ENCODE measurements at regions not wholly inside any gene's neighbourhood (a gene's known extent, or its start where the extent isn't known, plus 50 kb on each side); places are given as distances from the start of the nearest gene placed in this dataset.

DNA sequence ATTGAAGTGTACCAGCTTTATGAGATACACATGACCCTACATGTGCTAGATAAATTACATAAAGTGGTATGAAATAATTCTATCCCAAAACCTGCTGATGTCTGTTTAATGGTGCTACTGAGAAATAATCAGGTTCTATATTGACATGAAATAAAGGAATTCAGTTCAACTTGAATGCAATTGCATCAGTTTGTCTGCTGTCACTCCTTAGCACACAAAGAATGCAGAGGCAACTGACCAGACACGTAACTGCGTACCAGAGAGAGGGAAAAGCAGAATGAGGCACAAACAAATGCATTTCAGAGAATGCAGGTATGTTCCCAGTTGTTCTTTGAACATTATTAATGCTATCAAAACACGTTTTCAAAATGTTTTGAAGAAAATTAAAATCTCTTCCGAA, 98.8 kb upstream of the AGR3 start:
- Histone ChIP-seq H3K9me3 (ENCODE audit: control insufficient read depth in 1 of 2, low read length in 2 of 2) (no peaks in the 10 kb centered on the region), H3K4me1 (ENCODE audit: control insufficient read depth in 1 of 2, insufficient read depth in 2 of 2, low read length in 2 of 2) (peaks cover 0 to 3% of the 10 kb centered on the region in 2 donors), H3K27me3 (ENCODE audit: low read depth, low read length) (no peaks in the 10 kb centered on the region), H3K27ac (ENCODE audit: low read length) (no peak overlapping the region), H3K36me3 (ENCODE audit: control insufficient read depth in 1 of 2, insufficient read depth in 2 of 2, low read length in 2 of 2) (no peaks in the 10 kb centered on the region), H3K4me3 (ENCODE audit: low read depth in 1 of 2, low read length in 2 of 2) (no peak overlapping the region)

DNA sequence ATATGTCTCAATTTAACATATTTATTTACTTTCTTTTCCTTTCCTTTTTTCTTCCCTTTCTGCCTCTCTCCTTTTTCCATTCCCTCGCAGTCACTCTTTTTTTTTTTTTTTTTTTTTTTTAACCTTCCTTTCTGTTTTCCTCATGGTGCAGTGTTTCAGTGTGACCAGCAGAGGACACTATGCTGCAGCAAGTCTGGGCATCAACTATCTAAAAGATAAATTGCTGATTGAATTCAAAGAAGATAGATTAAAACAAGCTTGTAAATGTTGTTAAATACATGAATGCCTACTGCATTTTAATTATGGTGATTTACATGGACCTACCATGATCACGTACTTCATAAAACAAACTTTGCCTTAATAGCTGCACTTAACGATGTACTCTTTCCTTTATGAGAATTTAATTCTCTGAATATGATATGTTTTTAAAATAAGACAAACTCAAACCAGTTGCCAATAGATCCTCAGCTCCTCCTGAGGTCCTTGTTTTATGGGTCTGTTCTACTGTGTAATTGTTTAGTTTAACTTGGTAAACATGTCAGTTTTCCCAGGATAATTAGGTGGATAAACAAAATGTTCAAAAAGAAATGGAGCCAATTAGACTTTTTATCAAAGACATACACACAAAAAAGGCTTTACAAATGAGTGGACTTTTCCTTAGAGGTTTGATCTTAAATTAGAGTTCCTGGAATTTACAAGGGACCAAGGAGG, 101.0 kb upstream of the AGR3 start:
- Histone ChIP-seq H3K9me3 (ENCODE audit: control insufficient read depth in 1 of 2, low read length in 2 of 2) (no peaks in the 10 kb centered on the region), H3K36me3 (ENCODE audit: control insufficient read depth in 1 of 2, insufficient read depth in 2 of 2, low read length in 2 of 2) (no peaks in the 10 kb centered on the region), H3K27ac (ENCODE audit: low read length) (no peak overlapping the region), H3K4me3 (ENCODE audit: low read depth in 1 of 2, low read length in 2 of 2) (no peak overlapping the region), H3K27me3 (ENCODE audit: low read depth, low read length) (no peaks in the 10 kb centered on the region), H3K4me1 (ENCODE audit: control insufficient read depth in 1 of 2, insufficient read depth in 2 of 2, low read length in 2 of 2) (peaks cover 0 to 3% of the 10 kb centered on the region in 2 donors)

DNA sequence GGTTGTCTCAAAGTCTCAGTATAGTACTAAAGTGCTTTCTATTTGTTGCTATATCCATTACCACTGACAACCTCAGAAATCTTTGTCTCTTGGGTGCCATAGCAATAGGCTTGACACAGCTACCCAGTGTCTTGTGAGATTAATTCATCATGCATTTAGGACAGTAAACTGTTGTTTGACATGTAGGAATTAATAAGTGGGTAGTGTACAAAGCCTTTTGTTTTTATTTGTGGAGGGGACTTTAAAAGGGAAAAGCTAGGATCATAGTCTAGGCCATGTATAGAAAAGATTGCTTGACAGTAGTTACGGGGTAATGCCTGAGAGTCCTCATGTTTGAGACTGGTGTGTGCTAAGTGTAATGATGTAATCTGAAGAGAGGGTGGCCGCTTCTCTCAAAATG, 102.6 kb upstream of the AGR3 start:
- Histone ChIP-seq H3K4me1 (ENCODE audit: control insufficient read depth in 1 of 2, insufficient read depth in 2 of 2, low read length in 2 of 2) (no peaks in the 10 kb centered on the region), H3K9me3 (ENCODE audit: control insufficient read depth in 1 of 2, low read length in 2 of 2) (no peaks in the 10 kb centered on the region), H3K36me3 (ENCODE audit: control insufficient read depth in 1 of 2, insufficient read depth in 2 of 2, low read length in 2 of 2) (no peaks in the 10 kb centered on the region), H3K27ac (ENCODE audit: low read length) (no peak overlapping the region), H3K4me3 (ENCODE audit: low read depth in 1 of 2, low read length in 2 of 2) (no peak overlapping the region), H3K27me3 (ENCODE audit: low read depth, low read length) (no peaks in the 10 kb centered on the region)

DNA sequence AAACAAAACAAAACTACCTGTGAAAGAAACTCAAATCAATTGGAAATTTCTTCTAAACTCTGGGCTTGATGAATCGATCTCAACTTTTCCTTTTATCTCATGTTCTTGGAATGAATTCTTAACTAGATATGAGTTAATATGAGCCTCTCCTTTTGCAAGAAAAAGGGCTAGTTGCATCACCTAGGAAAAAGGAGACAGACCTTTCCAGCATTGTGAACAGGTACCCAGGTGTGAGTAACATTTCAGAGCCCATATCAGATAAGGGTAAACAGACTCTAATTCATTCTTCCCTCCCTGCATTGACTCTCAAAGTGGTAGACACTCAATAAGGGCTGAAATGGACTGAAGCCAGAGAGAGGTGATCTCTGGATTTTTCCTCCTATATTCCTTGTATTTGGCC, 103.8 kb upstream of the AGR3 start:
- Histone ChIP-seq H3K9me3 (ENCODE audit: control insufficient read depth in 1 of 2, low read length in 2 of 2) (no peaks in the 10 kb centered on the region), H3K36me3 (ENCODE audit: control insufficient read depth in 1 of 2, insufficient read depth in 2 of 2, low read length in 2 of 2) (no peaks in the 10 kb centered on the region), H3K4me3 (ENCODE audit: low read depth in 1 of 2, low read length in 2 of 2) (no peak overlapping the region), H3K27me3 (ENCODE audit: low read depth, low read length) (no peaks in the 10 kb centered on the region), H3K4me1 (ENCODE audit: control insufficient read depth in 1 of 2, insufficient read depth in 2 of 2, low read length in 2 of 2) (peaks cover 0 to 4% of the 10 kb centered on the region in 2 donors), H3K27ac (ENCODE audit: low read length) (no peak overlapping the region)

DNA sequence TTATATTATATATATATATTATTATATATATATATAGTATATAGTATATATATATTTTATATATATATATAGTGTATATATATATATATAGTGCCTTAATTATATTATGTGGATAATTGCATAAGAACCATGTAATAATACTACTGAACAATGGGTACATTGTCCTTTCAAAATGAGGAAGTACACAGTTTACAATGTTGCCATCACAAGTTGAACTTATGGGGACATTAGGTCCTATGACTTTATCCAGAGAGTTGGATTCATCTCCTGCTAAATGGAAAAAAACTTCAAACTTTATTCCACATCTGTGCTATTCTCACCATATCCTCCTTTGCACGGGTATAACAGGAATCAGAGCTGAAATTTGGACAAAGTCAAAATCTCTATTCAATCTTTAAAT, 105.0 kb upstream of the AGR3 start:
- H3K4me3 ChIP-seq (ENCODE audit: low read depth in 1 of 2, low read length in 2 of 2), result no peak overlapping the region
- H3K27me3 ChIP-seq (ENCODE audit: low read depth, low read length), result no peaks in the 10 kb centered on the region
- H3K36me3 ChIP-seq (ENCODE audit: control insufficient read depth in 1 of 2, insufficient read depth in 2 of 2, low read length in 2 of 2), result no peaks in the 10 kb centered on the region
- H3K9me3 ChIP-seq (ENCODE audit: control insufficient read depth in 1 of 2, low read length in 2 of 2), result no peaks in the 10 kb centered on the region
- H3K4me1 ChIP-seq (ENCODE audit: control insufficient read depth in 1 of 2, insufficient read depth in 2 of 2, low read length in 2 of 2), result peaks cover 0 to 4% of the 10 kb centered on the region in 2 donors
- H3K27ac ChIP-seq (ENCODE audit: low read length), result no peak overlapping the region

DNA sequence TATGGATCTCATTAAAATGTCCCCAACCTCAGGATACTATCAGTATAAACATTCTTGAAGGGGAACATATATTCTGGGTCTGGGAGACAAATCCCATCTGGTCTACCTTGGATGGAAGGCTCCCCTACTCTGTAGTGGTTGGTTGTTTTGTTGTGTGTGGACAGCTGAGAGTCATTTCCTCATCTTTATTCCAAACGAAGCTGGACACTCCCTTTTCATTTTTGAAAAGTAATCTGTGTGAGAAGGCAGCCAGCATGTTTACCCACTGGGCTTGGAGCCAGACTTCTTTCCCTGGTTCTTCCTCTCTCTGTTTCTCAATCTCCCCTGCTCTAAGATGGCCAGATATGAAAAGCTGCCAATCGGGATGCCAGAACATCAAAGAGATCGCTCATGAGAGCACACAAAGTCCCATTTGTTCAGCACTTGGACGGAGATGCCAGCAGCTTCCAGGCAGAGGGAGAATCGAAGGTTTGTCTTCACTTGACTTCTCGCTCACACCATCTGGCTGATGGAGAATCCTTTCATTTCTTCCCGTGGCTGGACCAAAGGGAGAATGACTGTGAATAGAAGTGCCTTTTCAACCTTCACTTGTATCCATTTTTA, 108.1 kb upstream of the AGR3 start:
- Histone ChIP-seq H3K4me1 (ENCODE audit: control insufficient read depth in 1 of 2, insufficient read depth in 2 of 2, low read length in 2 of 2) (peaks cover 0 to 4% of the 10 kb centered on the region in 2 donors), H3K36me3 (ENCODE audit: control insufficient read depth in 1 of 2, insufficient read depth in 2 of 2, low read length in 2 of 2) (no peaks in the 10 kb centered on the region), H3K27ac (ENCODE audit: low read length) (peak overlapping the region; percentile 32), H3K27me3 (ENCODE audit: low read depth, low read length) (no peaks in the 10 kb centered on the region), H3K9me3 (ENCODE audit: control insufficient read depth in 1 of 2, low read length in 2 of 2) (no peaks in the 10 kb centered on the region), H3K4me3 (ENCODE audit: low read depth in 1 of 2, low read length in 2 of 2) (peak overlapping the region in 1 of 2 donors; percentile 32)

DNA sequence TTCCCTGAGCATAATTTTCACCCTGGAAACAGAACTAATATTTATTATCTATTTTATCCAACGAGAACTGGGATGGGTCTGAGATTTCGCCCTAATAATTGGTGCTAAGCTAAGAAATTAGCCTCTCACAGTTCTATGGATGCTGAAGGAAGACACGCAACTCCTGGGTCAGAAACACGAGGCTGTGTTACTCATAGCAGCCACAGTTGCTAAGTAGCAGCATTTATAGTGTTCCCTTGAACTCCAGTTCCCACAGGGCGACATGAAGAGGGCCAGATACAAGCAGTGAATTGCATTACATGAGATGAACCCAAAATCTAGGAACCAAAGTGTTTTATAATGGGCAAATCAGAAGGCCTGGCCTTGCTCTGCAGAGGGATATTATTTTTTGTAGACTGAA, 109.8 kb upstream of the AGR3 start:
- Histone ChIP-seq H3K27ac (ENCODE audit: low read length) (no peak overlapping the region), H3K36me3 (ENCODE audit: control insufficient read depth in 1 of 2, insufficient read depth in 2 of 2, low read length in 2 of 2) (no peaks in the 10 kb centered on the region), H3K4me1 (ENCODE audit: control insufficient read depth in 1 of 2, insufficient read depth in 2 of 2, low read length in 2 of 2) (peaks cover 0 to 4% of the 10 kb centered on the region in 2 donors), H3K9me3 (ENCODE audit: control insufficient read depth in 1 of 2, low read length in 2 of 2) (no peaks in the 10 kb centered on the region), H3K4me3 (ENCODE audit: low read depth in 1 of 2, low read length in 2 of 2) (no peak overlapping the region), H3K27me3 (ENCODE audit: low read depth, low read length) (no peaks in the 10 kb centered on the region)

DNA sequence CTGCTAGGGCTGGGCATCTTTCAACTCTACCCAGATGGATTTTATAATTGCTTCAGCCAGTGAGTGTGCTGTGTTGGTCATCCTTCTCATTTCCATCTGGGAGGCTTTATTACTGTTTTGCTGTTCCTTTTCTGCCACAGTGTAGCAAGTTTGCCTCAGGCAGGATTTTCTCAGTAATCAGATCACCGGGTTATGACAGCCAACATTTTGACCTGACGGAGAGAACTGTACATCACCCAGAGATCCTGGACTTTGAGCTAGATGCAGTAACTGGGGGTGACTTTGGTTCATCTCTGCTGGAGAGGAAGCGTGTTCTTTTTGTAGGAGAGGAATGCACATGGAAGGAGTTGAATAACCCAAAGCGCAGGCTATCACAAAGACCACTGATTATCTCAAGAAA, 111.8 kb upstream of the AGR3 start:
- Histone ChIP-seq H3K27me3 (ENCODE audit: low read depth, low read length) (no peaks in the 10 kb centered on the region), H3K9me3 (ENCODE audit: control insufficient read depth in 1 of 2, low read length in 2 of 2) (no peaks in the 10 kb centered on the region), H3K36me3 (ENCODE audit: control insufficient read depth in 1 of 2, insufficient read depth in 2 of 2, low read length in 2 of 2) (no peaks in the 10 kb centered on the region), H3K27ac (ENCODE audit: low read length) (no peak overlapping the region), H3K4me1 (ENCODE audit: control insufficient read depth in 1 of 2, insufficient read depth in 2 of 2, low read length in 2 of 2) (peaks cover 0 to 4% of the 10 kb centered on the region in 2 donors), H3K4me3 (ENCODE audit: low read depth in 1 of 2, low read length in 2 of 2) (no peak overlapping the region)

DNA sequence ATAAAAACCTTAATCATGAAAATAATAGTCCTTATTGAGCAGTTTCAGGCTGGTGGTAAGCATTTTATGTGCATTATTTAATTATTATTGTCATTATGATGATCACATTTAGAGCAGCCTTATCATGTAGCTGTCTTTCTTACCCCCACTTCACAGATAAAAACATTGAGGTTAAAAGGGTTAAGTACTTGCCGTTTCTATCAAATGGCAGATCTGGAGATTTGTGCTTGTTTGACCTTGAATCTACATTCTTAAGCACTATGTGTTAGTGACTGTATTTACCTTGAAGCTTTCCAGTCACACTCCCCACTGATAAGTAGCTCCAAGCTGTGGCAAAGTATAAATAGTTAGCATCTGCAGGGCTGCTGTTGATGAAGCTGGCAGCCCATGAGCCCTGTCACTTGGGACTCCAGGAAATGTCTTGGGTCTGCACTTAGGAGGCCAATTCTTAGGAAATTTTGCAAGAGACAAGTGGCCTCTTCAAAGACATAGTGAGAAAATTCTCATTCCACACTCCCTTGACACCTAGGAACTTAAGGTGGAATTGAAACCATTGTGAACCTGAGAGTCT, 116.8 kb upstream of the AGR3 start:
- Histone ChIP-seq H3K9me3 (ENCODE audit: control insufficient read depth in 1 of 2, low read length in 2 of 2) (no peaks in the 10 kb centered on the region), H3K4me3 (ENCODE audit: low read depth in 1 of 2, low read length in 2 of 2) (no peak overlapping the region), H3K4me1 (ENCODE audit: control insufficient read depth in 1 of 2, insufficient read depth in 2 of 2, low read length in 2 of 2) (no peaks in the 10 kb centered on the region), H3K27me3 (ENCODE audit: low read depth, low read length) (no peaks in the 10 kb centered on the region), H3K36me3 (ENCODE audit: control insufficient read depth in 1 of 2, insufficient read depth in 2 of 2, low read length in 2 of 2) (no peaks in the 10 kb centered on the region), H3K27ac (ENCODE audit: low read length) (no peak overlapping the region)

DNA sequence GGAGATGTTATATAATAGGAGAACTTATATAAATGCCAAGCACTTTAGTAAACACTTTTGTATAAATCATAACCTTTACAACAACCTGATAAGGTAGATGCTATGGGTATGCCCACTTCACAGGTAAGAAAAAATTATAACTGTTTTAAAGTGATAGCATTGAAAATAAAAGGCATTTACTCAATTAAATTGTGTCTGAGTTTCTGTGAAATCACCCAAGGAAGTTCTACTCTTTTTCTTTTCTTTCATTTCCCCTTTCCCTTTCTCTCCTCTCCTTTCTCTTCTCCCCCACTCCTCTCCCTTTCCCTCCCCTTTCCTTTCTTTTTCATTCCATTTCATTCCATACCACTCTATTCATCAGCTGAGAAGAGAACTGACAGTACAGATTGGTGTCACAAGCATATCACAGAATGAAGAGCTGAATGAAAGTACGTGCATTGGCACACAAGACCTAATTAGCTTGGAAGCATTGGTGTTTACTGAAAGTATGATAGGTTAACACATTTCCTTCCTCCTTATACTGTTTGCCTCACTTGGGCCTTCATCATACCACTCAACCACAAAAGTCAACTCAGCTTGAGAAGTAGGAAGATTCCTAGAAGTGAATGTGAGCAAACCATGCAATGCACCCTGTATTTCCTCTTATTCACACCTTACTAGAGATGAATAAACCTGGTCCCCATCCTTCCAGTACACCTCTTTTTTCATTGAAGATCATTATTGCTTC, 117.9 kb upstream of the AGR3 start:
- Histone ChIP-seq H3K4me3 (ENCODE audit: low read depth in 1 of 2, low read length in 2 of 2) (no peak overlapping the region), H3K9me3 (ENCODE audit: control insufficient read depth in 1 of 2, low read length in 2 of 2) (no peaks in the 10 kb centered on the region), H3K36me3 (ENCODE audit: control insufficient read depth in 1 of 2, insufficient read depth in 2 of 2, low read length in 2 of 2) (no peaks in the 10 kb centered on the region), H3K27me3 (ENCODE audit: low read depth, low read length) (no peaks in the 10 kb centered on the region), H3K27ac (ENCODE audit: low read length) (no peak overlapping the region), H3K4me1 (ENCODE audit: control insufficient read depth in 1 of 2, insufficient read depth in 2 of 2, low read length in 2 of 2) (no peaks in the 10 kb centered on the region)

DNA sequence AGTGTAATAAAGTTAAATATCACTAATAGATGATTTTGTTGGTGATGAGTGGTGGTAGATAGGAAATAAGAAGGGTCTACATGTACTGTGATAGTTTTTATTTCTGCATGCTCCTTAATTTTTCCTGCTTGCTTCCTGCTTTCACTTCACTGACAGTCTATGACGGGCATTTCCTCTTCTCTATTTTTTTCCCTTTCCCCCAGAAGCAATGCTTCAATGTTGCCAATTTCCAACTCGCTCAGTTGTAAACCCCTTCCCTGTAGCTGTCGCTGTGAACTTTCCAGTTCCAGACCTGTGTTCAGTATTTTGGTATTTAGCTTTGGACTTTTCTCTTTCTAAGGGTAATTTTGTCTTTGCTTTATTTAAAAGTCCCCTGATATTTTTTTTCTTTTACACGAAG, 123.5 kb upstream of the AGR3 start:
- Histone ChIP-seq H3K4me3 (ENCODE audit: low read depth in 1 of 2, low read length in 2 of 2) (no peak overlapping the region), H3K36me3 (ENCODE audit: control insufficient read depth in 1 of 2, insufficient read depth in 2 of 2, low read length in 2 of 2) (no peaks in the 10 kb centered on the region), H3K4me1 (ENCODE audit: control insufficient read depth in 1 of 2, insufficient read depth in 2 of 2, low read length in 2 of 2) (no peaks in the 10 kb centered on the region), H3K27ac (ENCODE audit: low read length) (no peak overlapping the region), H3K27me3 (ENCODE audit: low read depth, low read length) (no peaks in the 10 kb centered on the region), H3K9me3 (ENCODE audit: control insufficient read depth in 1 of 2, low read length in 2 of 2) (no peaks in the 10 kb centered on the region)
